PC-9 (cell line): ENCODE measurements at regions not wholly inside any gene's neighbourhood (a gene's known extent, or its start where the extent isn't known, plus 50 kb on each side); places are given as distances from the start of the nearest gene placed in this dataset.

Experiments
- BruUV-seq: library from RNA; stranded (reverse); fragments of 400-500 nt; replicated peaks from 2 replicates; lab custom pipeline; 2021; lab: Mats Ljungman, UMichigan
- CTCF ChIA-PET: fragments of 300-600 bp; sonication (Branson Sonifier 250); formaldehyde crosslinking; loops from one replicate; lab custom pipeline; 2022; ENCODE audit warnings: antibody characterized with exemption; lab: Charles Lee
- POLR2A ChIA-PET: fragments of 300-600 bp; sonication (Branson Sonifier 250); formaldehyde crosslinking; loops from one replicate; lab custom pipeline; 2022; ENCODE audit warnings: antibody characterized with exemption; ENCODE audit not compliant: unreplicated experiment; lab: Charles Lee
- DNase-seq, 2 experiments: peaks; one replicate each; pipeline versions ENCODE4 v3.0.0 to v3.0.0-alpha.2; 2015 to 2022; ENCODE audit warnings: mixed read lengths in 1 of 2
- H2AFZ ChIP-seq: fragments of 200-600 bp; sonication (generic); 2 replicates; pipeline ENCODE4 v1.8.1; 2017; ENCODE audit warnings: antibody characterized with exemption
- H3F3A ChIP-seq: fragments of 200-600 bp; sonication (generic); 2 replicates; pipeline ENCODE4 v1.8.1; 2017; ENCODE audit warnings: antibody characterized with exemption, mild to moderate bottlenecking, low read depth; ENCODE audit not compliant: insufficient read depth
- H3K27ac ChIP-seq: fragments of 200-600 bp; sonication (generic); 2 replicates; pipeline ENCODE4 v1.6.1; 2016; ENCODE audit warnings: mixed run types
- H3K27me3 ChIP-seq: fragments of 200-600 bp; sonication (generic); 2 replicates; pipeline ENCODE4 v1.6.1; 2016; ENCODE audit warnings: low read depth, mixed run types; ENCODE audit not compliant: insufficient read depth
- H3K36me3 ChIP-seq: fragments of 200-600 bp; sonication (generic); 2 replicates; pipeline ENCODE4 v1.6.1; 2016; ENCODE audit warnings: low read depth, mixed run types
- H3K4me1 ChIP-seq: fragments of 200-600 bp; sonication (generic); replicated peaks from 2 replicates; pipeline ENCODE4 v1.6.1; 2016; ENCODE audit warnings: mixed run types; ENCODE audit not compliant: insufficient read depth
- H3K4me2 ChIP-seq: fragments of 200-600 bp; sonication (generic); 2 replicates; pipeline ENCODE4 v1.6.1; 2017; ENCODE audit warnings: mixed run types
- H3K4me3 ChIP-seq: fragments of 200-600 bp; sonication (generic); 2 replicates; pipeline ENCODE4 v1.6.1; 2016; ENCODE audit warnings: mixed run types
- H3K79me2 ChIP-seq: fragments of 200-600 bp; sonication (generic); 2 replicates; pipeline ENCODE4 v1.6.1; 2017; ENCODE audit warnings: low read depth, mixed run types
- H3K9me2 ChIP-seq: fragments of 200-600 bp; sonication (generic); 2 replicates; pipeline ENCODE4 v1.8.1; 2017; ENCODE audit warnings: mild to moderate bottlenecking; ENCODE audit not compliant: insufficient read depth
- H3K9me3 ChIP-seq: fragments of 200-600 bp; sonication (generic); 2 replicates; pipeline ENCODE4 v1.8.1; 2016; ENCODE audit warnings: low read depth; ENCODE audit not compliant: insufficient read depth
- H4K20me1 ChIP-seq: fragments of 200-600 bp; sonication (generic); 2 replicates; pipeline ENCODE4 v1.8.1; 2017; ENCODE audit not compliant: insufficient read depth
- CTCF ChIP-seq: fragments of 200-600 bp; sonication (generic); conservative IDR thresholded peaks from 2 replicates; pipeline ENCODE4 v1.6.1; 2017; ENCODE audit warnings: mixed run types, antibody characterized with exemption, mild to moderate bottlenecking, moderate library complexity
- EZH2 ChIP-seq: fragments of 200-600 bp; sonication (generic); IDR thresholded peaks from 2 replicates; pipeline ENCODE4 v1.8.0; 2017; ENCODE audit warnings: antibody characterized with exemption, low read depth
- intact Hi-C: fragments of 100-400 bp; cut with micrococcal nuclease; formaldehyde crosslinking; loops from one replicate; pipeline ENCODE4 v1.10.0; 2022; ENCODE audit not compliant: unreplicated experiment

DNA sequence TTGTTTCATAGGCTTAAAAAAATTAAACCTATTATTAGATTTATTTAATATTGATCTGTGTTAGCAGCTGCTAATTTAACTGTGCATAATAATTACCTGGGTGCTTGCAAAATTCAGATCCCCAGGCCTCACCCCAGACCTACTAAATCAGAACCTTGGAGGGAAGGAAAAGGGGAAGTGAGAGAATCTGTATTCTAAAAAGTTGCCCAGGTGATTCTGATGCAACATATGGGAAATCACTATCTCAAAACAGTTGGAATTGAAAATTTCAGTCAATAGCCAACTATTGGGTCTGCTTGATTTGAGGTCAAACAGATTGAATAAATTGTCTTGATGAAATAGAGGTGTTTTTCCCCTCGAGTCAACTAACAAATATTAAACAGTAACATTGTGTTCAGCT is 538.5 kb upstream of the ADAMTS9 start:
- no peak for TF ChIP-seq CTCF
- TF ChIP-seq EZH2, result no peak
- H3K9me2 ChIP-seq, result no peaks in the 10 kb centered on the region
- H3K36me3 ChIP-seq, result no peaks in the 10 kb centered on the region
- no peak overlapping the region for H3K4me3 ChIP-seq
- H3F3A ChIP-seq, result no peaks in the 10 kb centered on the region
- H2AFZ ChIP-seq, result no peak overlapping the region
- H3K4me1 ChIP-seq, result no peaks in the 10 kb centered on the region
- no peak for DNase-seq
- H3K9me3 ChIP-seq, result no peaks in the 10 kb centered on the region
- H4K20me1 ChIP-seq, result no peaks in the 10 kb centered on the region
- intact Hi-C loops, result no loop called here
- H3K79me2 ChIP-seq, result no peaks in the 10 kb centered on the region
- no peak overlapping the region for H3K4me2 ChIP-seq
- POLR2A ChIA-PET, result no interaction called here
- H3K27ac ChIP-seq, result no peak overlapping the region
- H3K27me3 ChIP-seq, result no peaks in the 10 kb centered on the region
- CTCF ChIA-PET, result no interaction called here
- no TSS peak for BruUV-seq

DNA sequence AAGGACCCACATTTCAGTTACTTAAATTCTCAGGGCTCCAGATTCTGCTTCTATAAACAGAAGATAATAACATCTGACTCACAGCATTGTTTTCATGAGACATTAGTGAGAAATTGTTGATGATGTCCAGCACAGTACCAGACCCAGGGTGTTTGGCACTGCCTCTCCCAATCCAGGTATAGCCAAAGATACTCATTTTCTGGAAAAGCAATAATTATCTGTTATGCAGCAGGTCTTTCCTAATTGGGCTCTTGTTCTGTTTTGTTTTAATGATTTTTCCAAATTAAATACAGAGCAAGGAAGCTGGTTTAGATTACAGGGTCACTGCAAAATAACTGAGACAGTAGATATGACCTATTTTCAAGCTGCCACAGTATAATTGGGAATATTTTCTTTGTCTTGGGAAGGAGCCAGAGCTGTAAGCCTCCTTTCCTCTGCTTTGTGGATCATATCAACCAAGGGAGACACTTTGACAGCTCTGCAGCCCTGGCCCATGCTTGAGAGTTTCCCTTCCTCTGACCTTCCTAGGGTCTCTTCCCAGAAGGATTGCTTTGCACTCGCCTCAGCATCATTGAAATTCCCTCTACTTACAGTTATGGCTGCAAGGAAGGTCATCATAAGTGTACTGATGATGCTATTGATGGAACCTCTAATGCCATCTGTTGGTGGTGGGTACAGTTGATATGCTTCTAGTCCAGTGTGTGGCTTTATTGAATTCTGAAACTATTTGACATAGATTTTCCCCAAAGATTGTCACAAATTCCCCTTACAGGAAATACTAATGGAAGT is 522.4 kb upstream of the ADAMTS9 start:
- no peak overlapping the region for H3K4me2 ChIP-seq
- intact Hi-C loops, result no loop called here
- H3K27me3 ChIP-seq, result no peaks in the 10 kb centered on the region
- H3K4me3 ChIP-seq, result no peak overlapping the region
- H3F3A ChIP-seq, result no peaks in the 10 kb centered on the region
- ChIA-PET CTCF (no interaction called here), POLR2A (no interaction called here)
- no peak overlapping the region for H3K27ac ChIP-seq
- DNase-seq, result no peak
- no peaks in the 10 kb centered on the region for H3K79me2 ChIP-seq
- H4K20me1 ChIP-seq, result no peaks in the 10 kb centered on the region
- H3K9me2 ChIP-seq, result no peaks in the 10 kb centered on the region
- H3K9me3 ChIP-seq, result no peaks in the 10 kb centered on the region
- no TSS peak for BruUV-seq
- no peaks in the 10 kb centered on the region for H3K36me3 ChIP-seq
- TF ChIP-seq EZH2, result no peak
- no peak for TF ChIP-seq CTCF
- no peak overlapping the region for H2AFZ ChIP-seq
- no peaks in the 10 kb centered on the region for H3K4me1 ChIP-seq

- H3K9me2 ChIP-seq, result no peaks in the 10 kb centered on the region
- no peaks in the 10 kb centered on the region for H3K27me3 ChIP-seq
- CTCF ChIA-PET, result no interaction called here
- no peaks in the 10 kb centered on the region for H3F3A ChIP-seq
- BruUV-seq, result no TSS peak
- no peak overlapping the region for H3K4me2 ChIP-seq
- POLR2A ChIA-PET, result no interaction called here
- DNase-seq, result no peak
- H3K27ac ChIP-seq, result no peak overlapping the region
- no peaks in the 10 kb centered on the region for H4K20me1 ChIP-seq
- no peaks in the 10 kb centered on the region for H3K36me3 ChIP-seq
- H3K4me1 ChIP-seq, result no peaks in the 10 kb centered on the region
- no peaks in the 10 kb centered on the region for H3K9me3 ChIP-seq
- no peak overlapping the region for H2AFZ ChIP-seq
- TF ChIP-seq EZH2, result no peak
- no peak for TF ChIP-seq CTCF
- H3K79me2 ChIP-seq, result no peaks in the 10 kb centered on the region
- H3K4me3 ChIP-seq, result no peak overlapping the region
- intact Hi-C loops, result no loop called here
Measured at GRCh38 chr3:65202395-65202794, 514.6 kb upstream of the ADAMTS9 start.
